ENCODE measurements at regions not wholly inside any gene's neighbourhood (a gene's known extent, or its start where the extent isn't known, plus 50 kb on each side); places are given as distances from the start of the nearest gene placed in this dataset.
"Not testable (repeated sequence)": the region's sequence is repeated elsewhere in the genome, so short reads cannot be mapped to it uniquely, and the experiment has no call there.

DNA sequence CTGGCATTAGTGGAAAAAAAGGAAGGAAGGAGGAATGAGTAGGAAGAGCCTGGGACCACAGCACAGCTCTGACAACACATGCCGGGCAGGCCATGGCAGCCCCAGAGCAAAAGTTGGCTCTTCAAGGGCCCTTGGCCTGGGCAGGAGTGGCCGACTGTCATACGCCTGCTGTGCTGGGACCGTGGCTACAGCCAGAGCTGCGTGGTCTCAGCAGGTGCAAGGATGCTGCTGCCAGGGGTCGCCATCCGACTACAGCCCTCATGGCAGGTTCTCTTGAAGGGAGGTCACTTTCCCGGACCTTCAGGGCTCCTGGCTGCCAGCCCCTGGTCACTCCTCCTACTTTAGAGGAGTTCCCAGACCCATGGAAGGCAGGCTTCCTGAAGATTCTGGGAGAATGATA, 109.9 kb downstream of the ARL4C start:
- Mint-ChIP-seq H3K27ac (no peak overlapping the region), H3K4me1 (ENCODE audit: low read depth) (no peaks in the 10 kb centered on the region), H3K4me3 (ENCODE audit: low read depth) (no peak overlapping the region), H3K9me3 (ENCODE audit: low read depth) (peaks cover 3% of the 10 kb centered on the region), H3K27me3 (no peaks in the 10 kb centered on the region), H3K36me3 (ENCODE audit: insufficient read depth) (no peaks in the 10 kb centered on the region)
- DNase-seq (ENCODE audit: low spot score, unreplicated experiment): no peak
- TF ChIP-seq, protein P1, sequence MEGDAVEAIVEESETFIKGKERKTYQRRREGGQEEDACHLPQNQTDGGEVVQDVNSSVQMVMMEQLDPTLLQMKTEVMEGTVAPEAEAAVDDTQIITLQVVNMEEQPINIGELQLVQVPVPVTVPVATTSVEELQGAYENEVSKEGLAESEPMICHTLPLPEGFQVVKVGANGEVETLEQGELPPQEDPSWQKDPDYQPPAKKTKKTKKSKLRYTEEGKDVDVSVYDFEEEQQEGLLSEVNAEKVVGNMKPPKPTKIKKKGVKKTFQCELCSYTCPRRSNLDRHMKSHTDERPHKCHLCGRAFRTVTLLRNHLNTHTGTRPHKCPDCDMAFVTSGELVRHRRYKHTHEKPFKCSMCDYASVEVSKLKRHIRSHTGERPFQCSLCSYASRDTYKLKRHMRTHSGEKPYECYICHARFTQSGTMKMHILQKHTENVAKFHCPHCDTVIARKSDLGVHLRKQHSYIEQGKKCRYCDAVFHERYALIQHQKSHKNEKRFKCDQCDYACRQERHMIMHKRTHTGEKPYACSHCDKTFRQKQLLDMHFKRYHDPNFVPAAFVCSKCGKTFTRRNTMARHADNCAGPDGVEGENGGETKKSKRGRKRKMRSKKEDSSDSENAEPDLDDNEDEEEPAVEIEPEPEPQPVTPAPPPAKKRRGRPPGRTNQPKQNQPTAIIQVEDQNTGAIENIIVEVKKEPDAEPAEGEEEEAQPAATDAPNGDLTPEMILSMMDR (IDR thresholded peaks at IDR 0.05; ENCODE audit: unreplicated experiment): no peak

DNA sequence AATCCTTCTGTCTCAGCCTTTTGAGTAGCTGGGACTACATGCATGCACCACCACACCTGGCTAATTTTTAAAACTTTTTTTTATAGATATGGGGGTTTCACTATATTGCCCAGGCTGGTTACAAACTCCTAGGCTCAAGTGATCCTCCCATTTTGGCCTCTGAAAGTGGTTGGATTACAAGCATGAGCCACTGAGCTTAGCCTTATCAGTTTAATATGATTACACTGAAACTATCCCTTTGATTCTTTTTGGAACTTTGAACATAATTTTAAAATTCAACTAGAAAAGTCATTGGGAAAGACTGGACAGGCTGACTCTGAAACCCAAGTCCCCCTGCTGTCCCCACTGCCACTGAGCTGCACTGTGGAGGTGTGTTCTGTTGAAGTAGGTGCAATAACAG, 114.8 kb downstream of the ARL4C start:
- no peak for DNase-seq (ENCODE audit: low spot score, unreplicated experiment)
- Mint-ChIP-seq H3K9me3 (ENCODE audit: low read depth) (peaks cover 3% of the 10 kb centered on the region), H3K27me3 (no peaks in the 10 kb centered on the region), H3K27ac (no peak overlapping the region), H3K4me3 (ENCODE audit: low read depth) (no peak overlapping the region), H3K36me3 (ENCODE audit: insufficient read depth) (no peaks in the 10 kb centered on the region), H3K4me1 (ENCODE audit: low read depth) (peaks cover 7% of the 10 kb centered on the region)
- TF ChIP-seq, protein P1 (IDR thresholded peaks at IDR 0.05; ENCODE audit: unreplicated experiment): no peak

DNA sequence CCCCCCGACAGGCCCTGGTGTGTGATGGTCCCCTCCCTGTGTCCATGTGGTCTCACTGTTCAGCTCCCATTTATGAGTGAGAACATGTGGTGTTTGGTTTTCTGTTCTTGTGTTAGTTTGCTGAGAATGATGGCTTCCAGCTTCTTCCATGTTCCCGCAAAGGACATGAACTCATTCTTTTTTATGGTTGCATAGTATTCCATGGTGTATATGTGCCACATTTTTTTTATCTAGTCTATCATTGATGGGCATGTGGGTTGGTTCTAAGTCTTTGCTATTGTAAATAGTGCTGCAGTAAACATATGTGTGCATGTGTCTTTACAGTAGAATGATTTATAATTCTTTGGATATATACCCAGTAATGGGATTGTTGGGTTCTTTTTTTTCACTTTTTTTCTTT, 117.9 kb downstream of the ARL4C start:
- H3K9me3 Mint-ChIP-seq (ENCODE audit: low read depth); H3K27me3 Mint-ChIP-seq; H3K4me1 Mint-ChIP-seq (ENCODE audit: low read depth); H3K36me3 Mint-ChIP-seq (ENCODE audit: insufficient read depth); H3K4me3 Mint-ChIP-seq (ENCODE audit: low read depth); DNase-seq (ENCODE audit: low spot score, unreplicated experiment): not testable (repeated sequence)
- H3K27ac Mint-ChIP-seq: peak overlapping the region; percentile 45

DNA sequence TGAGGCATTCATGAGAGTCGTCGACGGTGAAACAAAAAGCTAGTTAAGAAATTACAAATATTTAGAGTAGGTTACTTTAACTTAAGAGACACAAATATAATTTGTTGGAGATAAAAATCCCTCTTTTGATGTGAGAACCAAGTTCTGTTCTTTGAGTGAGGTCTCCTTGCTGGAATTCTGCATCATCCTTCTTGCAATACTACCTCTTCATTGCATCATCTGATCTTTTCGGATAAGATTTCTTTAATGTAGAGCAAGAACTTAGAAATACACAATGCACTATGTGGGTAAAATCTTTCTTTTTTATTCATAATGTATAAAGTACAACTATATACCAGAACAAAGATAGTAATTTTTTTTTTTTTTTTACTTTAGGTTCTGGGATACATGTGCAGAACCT, 118.4 kb downstream of the ARL4C start:
- peaks cover 7% of the 10 kb centered on the region for H3K4me1 Mint-ChIP-seq (ENCODE audit: low read depth)
- H3K27ac Mint-ChIP-seq: no peak overlapping the region
- no peaks in the 10 kb centered on the region for H3K9me3 Mint-ChIP-seq (ENCODE audit: low read depth)
- H3K27me3 Mint-ChIP-seq: no peaks in the 10 kb centered on the region
- no peak for DNase-seq (ENCODE audit: low spot score, unreplicated experiment)
- H3K4me3 Mint-ChIP-seq (ENCODE audit: low read depth): no peak overlapping the region
- no peaks in the 10 kb centered on the region for H3K36me3 Mint-ChIP-seq (ENCODE audit: insufficient read depth)
- TF ChIP-seq, protein P1 (IDR thresholded peaks at IDR 0.05; ENCODE audit: unreplicated experiment): no peak

DNA sequence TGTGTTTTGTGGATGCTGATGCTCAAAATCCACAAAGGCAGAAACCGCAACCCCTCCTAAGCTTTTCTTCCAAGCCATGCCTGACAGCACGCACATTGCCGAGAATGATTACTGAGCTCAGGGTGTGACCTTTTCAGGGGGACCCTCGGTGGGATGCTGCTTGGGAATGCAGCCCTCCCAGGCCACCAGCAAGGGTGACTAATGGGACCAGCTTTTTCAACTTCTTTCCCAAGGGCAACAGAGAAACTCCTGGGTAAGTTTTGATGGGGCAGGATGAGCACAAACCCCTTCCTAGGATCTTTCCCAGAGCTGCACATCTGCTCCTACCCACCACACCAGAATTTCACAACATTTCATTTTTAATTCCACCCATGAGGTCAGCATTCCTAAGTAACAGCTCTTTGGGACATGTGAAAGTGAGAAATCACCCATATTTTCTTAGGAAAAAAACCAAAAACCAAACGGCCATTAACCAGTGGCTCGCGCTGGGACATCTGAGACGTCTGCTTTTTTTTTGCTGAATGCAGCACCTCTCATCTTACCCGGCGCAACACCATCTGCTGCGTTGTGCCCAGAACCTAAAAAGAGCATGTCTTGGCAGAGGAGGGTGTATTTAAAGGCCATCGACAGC, 119.0 kb downstream of the ARL4C start:
- H3K4me3 Mint-ChIP-seq (ENCODE audit: low read depth): no peak overlapping the region
- TF ChIP-seq, protein P1 (IDR thresholded peaks at IDR 0.05; ENCODE audit: unreplicated experiment): no peak
- H3K36me3 Mint-ChIP-seq (ENCODE audit: insufficient read depth): no peaks in the 10 kb centered on the region
- H3K4me1 Mint-ChIP-seq (ENCODE audit: low read depth): peaks cover 7% of the 10 kb centered on the region
- no peak overlapping the region for H3K27ac Mint-ChIP-seq
- no peak for DNase-seq (ENCODE audit: low spot score, unreplicated experiment)
- H3K9me3 Mint-ChIP-seq (ENCODE audit: low read depth): no peaks in the 10 kb centered on the region
- H3K27me3 Mint-ChIP-seq: no peaks in the 10 kb centered on the region

DNA sequence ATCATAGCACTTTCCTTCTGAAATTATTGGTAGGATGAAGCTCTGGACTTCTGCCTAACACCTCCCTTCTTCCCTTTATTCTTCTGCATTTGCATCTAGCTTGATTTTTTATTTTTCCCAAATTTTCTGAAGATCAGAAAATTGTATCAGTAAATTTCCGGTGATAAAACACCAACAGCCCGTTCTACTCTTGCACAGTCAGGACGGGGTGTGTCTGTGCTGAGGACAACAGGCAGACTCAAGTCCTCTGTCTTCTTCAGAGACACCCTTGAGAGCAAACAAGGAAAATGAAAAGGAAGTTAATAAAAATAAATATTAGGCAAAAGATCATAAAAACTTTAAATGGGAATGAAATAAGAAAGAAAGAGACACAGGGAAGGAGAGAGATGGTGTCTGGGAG, 120.7 kb downstream of the ARL4C start:
- Mint-ChIP-seq H3K36me3 (ENCODE audit: insufficient read depth) (no peaks in the 10 kb centered on the region), H3K4me3 (ENCODE audit: low read depth) (no peak overlapping the region), H3K27ac (peak overlapping the region; percentile 31), H3K9me3 (ENCODE audit: low read depth) (no peaks in the 10 kb centered on the region), H3K4me1 (ENCODE audit: low read depth) (peaks cover 15% of the 10 kb centered on the region), H3K27me3 (no peaks in the 10 kb centered on the region)
- no peak for DNase-seq (ENCODE audit: low spot score, unreplicated experiment)
- TF ChIP-seq, protein P1 (IDR thresholded peaks at IDR 0.05; ENCODE audit: unreplicated experiment): no peak

Measured in progenitor cell of endocrine pancreas (in vitro differentiated cells).